Muscle of leg (tissue), 3 donors: ENCODE measurements at regions not wholly inside any gene's neighbourhood (a gene's known extent, or its start where the extent isn't known, plus 50 kb on each side); places are given as distances from the start of the nearest gene placed in this dataset.

Experiments used
- DNase-seq: peaks from one replicate; pipeline ENCODE4 v3.0.0; 2013
- H3K27ac ChIP-seq: one replicate; pipeline ENCODE4 v1.5.1; 2013; ENCODE audit warnings: mild to moderate bottlenecking, low read length, control low read depth
- H3K27me3 ChIP-seq: one replicate; pipeline ENCODE4 v1.6.1; 2013; ENCODE audit warnings: low read length; ENCODE audit not compliant: control insufficient read depth, insufficient read depth
- H3K36me3 ChIP-seq: one replicate; pipeline ENCODE4 v1.6.1; 2013; ENCODE audit warnings: low read length; ENCODE audit not compliant: control insufficient read depth, insufficient read depth
- H3K4me1 ChIP-seq: one replicate; pipeline ENCODE4 v1.6.1; 2013; ENCODE audit warnings: low read length; ENCODE audit not compliant: control insufficient read depth, insufficient read depth
- H3K4me3 ChIP-seq: one replicate; pipeline ENCODE4 v1.5.1; 2013; ENCODE audit warnings: low read length, control low read depth
- H3K9me3 ChIP-seq: replicated peaks from 2 replicates; pipeline ENCODE4 v1.6.1; 2013; ENCODE audit warnings: low read depth, low read length; ENCODE audit not compliant: control insufficient read depth
- WGBS: methylation state at CpG from one replicate; pipeline ENCODE4 v1.1.5; 2013; ENCODE audit warnings: missing lambda C conversion rate; ENCODE audit not compliant: insufficient coverage; 5-methylcytosine and 5-hydroxymethylcytosine counted together

GRCh38 chr4:128590773-128591172 is 218.7 kb upstream of the JADE1 start:
- no peaks in the 10 kb centered on the region for H3K36me3 ChIP-seq
- H3K4me1 ChIP-seq: peaks cover 14% of the 10 kb centered on the region
- H3K27me3 ChIP-seq: no peaks in the 10 kb centered on the region
- WGBS: 38% methylated on average over 1 of the region's 3 CpGs
- peak; percentile 83 for DNase-seq
- no peaks in the 10 kb centered on the region for H3K9me3 ChIP-seq
- peak overlapping the region; percentile 83 for H3K27ac ChIP-seq
- no peak overlapping the region for H3K4me3 ChIP-seq

- H3K27me3 ChIP-seq: no peaks in the 10 kb centered on the region
- no peaks in the 10 kb centered on the region for H3K36me3 ChIP-seq
- H3K9me3 ChIP-seq: no peaks in the 10 kb centered on the region
- no peak overlapping the region for H3K4me3 ChIP-seq
- H3K27ac ChIP-seq: peak overlapping the region; percentile 56
- H3K4me1 ChIP-seq: peaks cover 14% of the 10 kb centered on the region
- DNase-seq: no peak
- 77% methylated on average over 3 of the region's 9 CpGs for WGBS
These were observed 219.3 kb upstream of the JADE1 start for GRCh38 chr4:128590034-128590740.

- H3K4me1 ChIP-seq: peaks cover 15% of the 10 kb centered on the region
- H3K36me3 ChIP-seq: no peaks in the 10 kb centered on the region
- no peaks in the 10 kb centered on the region for H3K9me3 ChIP-seq
- WGBS: 67% methylated on average over 3 of the region's 4 CpGs
- H3K4me3 ChIP-seq: no peak overlapping the region
- no peaks in the 10 kb centered on the region for H3K27me3 ChIP-seq
- no peak for DNase-seq
- H3K27ac ChIP-seq: peak overlapping the region; percentile 56
These were observed 220.0 kb upstream of the JADE1 start for GRCh38 chr4:128589384-128589965.

DNA sequence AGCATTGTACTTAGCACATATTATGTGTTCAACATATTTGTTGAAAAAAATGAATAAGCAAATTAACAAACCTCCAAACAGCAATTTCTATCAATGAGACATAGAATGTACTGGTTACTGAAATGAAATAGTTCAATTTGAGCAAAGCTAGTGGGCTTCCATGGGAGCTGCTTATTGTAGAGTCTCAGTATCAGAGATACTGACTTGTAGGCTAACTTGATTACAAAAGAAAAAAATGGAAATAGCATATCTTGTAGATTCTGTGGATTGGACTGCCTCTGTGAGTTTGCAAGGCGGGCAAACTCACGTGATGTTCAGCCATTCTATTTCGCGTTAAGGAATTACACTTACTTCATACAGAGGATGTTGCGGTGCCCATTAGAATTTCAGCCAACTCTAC is 222.1 kb upstream of the JADE1 start:
- WGBS: no CpG with 5 or more reads among the region's 5 CpGs
- H3K36me3 ChIP-seq: no peaks in the 10 kb centered on the region
- H3K27ac ChIP-seq: no peak overlapping the region
- H3K4me3 ChIP-seq: no peak overlapping the region
- no peak for DNase-seq
- H3K27me3 ChIP-seq: no peaks in the 10 kb centered on the region
- peaks cover 21% of the 10 kb centered on the region for H3K4me1 ChIP-seq
- H3K9me3 ChIP-seq: no peaks in the 10 kb centered on the region

GRCh38 chr4:128583753-128584712 is 225.5 kb upstream of the JADE1 start:
- H3K4me3 ChIP-seq: no peak overlapping the region
- peaks cover 7% of the 10 kb centered on the region for H3K4me1 ChIP-seq
- WGBS: 67% methylated on average over 3 of the region's 7 CpGs
- H3K27me3 ChIP-seq: no peaks in the 10 kb centered on the region
- peak overlapping the region; percentile 84 for H3K27ac ChIP-seq
- DNase-seq: peak; percentile 80
- H3K9me3 ChIP-seq: no peaks in the 10 kb centered on the region
- no peaks in the 10 kb centered on the region for H3K36me3 ChIP-seq

DNA sequence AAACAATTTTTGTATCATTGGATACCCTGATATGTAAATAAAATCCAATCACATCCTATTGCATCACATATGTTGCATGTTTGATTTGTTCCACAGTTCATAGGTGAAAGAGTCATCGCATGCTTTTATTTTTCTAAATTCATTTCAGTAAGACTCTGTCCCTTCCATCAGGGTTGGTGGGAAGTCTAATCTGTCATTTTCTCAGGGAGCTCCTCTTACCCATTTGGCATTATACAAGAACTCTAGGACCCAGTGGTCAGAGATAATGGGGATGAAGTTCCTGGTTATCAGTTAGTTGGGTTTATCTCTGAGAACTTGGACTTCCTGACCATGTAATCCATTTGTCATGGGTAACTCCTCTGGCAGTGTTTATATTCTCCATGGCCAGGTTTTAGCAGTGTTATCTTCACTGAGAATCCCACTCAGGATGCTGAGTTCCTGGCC is 227.1 kb upstream of the JADE1 start:
- Histone ChIP-seq H3K9me3 (no peaks in the 10 kb centered on the region), H3K4me3 (no peak overlapping the region), H3K36me3 (no peaks in the 10 kb centered on the region), H3K4me1 (peaks cover 7% of the 10 kb centered on the region), H3K27me3 (no peaks in the 10 kb centered on the region), H3K27ac (no peak overlapping the region)
- no CpG with 5 or more reads among the region's 1 CpG for WGBS
- no peak for DNase-seq

DNA sequence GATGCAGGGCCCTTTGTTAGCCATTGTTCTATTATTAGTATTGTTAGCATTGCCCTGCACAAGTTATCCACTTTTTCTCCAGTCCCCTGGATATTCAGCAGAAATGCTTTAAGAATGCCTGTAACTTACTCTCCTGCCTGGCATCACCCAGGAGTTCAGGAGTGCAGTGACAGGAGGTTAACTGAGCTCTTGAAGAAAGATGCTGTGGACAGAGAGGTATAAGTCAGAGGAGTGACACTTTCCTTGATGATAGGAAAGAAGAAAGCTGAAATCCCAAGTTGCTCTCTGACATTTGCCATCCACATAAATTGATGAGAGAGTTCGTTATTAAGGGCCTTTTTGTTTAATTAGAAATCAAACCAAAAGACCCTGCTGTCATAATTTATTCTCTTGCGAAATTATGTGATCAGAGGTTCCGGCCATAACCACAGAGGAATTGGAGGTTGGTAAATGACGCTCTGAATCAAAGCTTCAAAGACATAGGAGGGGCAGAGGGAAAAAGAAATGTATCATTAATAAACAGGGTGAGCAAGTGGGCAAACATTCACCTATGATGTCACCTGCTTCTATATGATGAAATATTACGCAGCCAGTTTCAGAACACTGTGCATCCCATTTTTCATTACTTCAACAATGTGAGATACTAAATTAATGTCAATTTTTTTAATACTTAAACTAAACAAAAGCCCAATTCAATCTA is 230.2 kb upstream of the JADE1 start:
- H3K36me3 ChIP-seq: no peaks in the 10 kb centered on the region
- no peaks in the 10 kb centered on the region for H3K9me3 ChIP-seq
- no peak overlapping the region for H3K27ac ChIP-seq
- H3K27me3 ChIP-seq: no peaks in the 10 kb centered on the region
- peaks cover 4% of the 10 kb centered on the region for H3K4me1 ChIP-seq
- no peak overlapping the region for H3K4me3 ChIP-seq
- WGBS: no CpG with 5 or more reads among the region's 5 CpGs
- DNase-seq: no peak

DNA sequence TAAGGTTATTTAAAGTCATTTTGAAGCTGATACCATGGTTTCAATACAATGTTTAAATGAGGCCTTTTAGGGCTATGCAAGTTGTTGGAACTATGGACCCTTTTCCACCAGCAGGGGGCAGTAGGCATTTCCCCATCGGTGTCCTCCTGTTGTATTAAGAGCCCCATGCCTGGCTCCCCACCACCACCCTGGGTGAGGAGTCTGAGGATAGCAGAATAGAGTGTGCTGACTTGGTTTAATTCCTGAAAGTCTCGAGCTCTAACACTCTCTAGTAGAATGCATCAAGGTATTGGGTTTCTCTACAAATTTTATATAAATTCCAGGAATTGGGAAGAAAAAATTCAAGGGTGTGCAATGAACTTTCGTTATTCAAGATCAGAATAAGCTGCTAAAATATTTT is 234.8 kb upstream of the JADE1 start:
- no peak overlapping the region for H3K27ac ChIP-seq
- H3K36me3 ChIP-seq: no peaks in the 10 kb centered on the region
- H3K9me3 ChIP-seq: no peaks in the 10 kb centered on the region
- H3K27me3 ChIP-seq: no peaks in the 10 kb centered on the region
- peaks cover 3% of the 10 kb centered on the region for H3K4me1 ChIP-seq
- H3K4me3 ChIP-seq: no peak overlapping the region
- WGBS: no CpG with 5 or more reads among the region's 3 CpGs
- peak; percentile 22 for DNase-seq

DNA sequence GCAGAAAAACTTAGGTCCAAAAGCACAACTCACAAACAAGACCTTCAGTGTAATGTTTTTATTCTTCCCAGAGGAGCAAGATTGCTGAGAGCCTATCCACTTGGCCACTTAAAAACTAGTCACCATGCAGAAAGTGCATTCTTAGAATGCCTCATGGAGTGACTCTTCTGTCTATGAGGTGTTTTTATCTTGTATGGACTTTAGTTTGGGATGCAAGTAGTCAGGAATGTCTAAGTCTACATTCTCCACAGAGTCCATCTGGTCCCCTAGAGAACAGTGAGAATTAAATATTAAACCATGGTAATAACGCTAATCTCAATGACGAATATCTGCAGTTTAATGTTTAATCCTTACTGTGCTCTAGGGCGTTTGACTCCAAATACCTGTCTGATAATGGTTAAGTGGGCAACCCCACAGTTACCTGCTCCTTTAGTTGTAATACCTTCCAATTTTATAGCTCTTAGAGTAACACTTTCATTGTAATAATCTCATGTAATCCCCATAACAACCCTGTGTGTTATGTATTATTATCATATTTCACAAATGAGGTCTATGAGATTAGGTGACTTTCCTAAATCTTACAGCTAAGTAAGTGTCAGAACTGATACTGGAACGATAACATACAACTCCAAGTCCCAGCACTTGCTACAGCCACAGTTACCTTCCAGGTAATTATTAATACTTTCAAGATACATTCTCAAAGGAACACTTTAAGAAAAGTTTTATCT is 235.6 kb upstream of the JADE1 start:
- Histone ChIP-seq H3K4me3 (no peak overlapping the region), H3K9me3 (no peaks in the 10 kb centered on the region), H3K4me1 (peaks cover 3% of the 10 kb centered on the region), H3K27me3 (no peaks in the 10 kb centered on the region), H3K36me3 (no peaks in the 10 kb centered on the region), H3K27ac (no peak overlapping the region)
- peak; percentile 23 for DNase-seq
- WGBS: no CpG with 5 or more reads among the region's 4 CpGs
